Keratinocyte (primary cell): ENCODE measurements at regions not wholly inside any gene's neighbourhood (a gene's known extent, or its start where the extent isn't known, plus 50 kb on each side); places are given as distances from the start of the nearest gene placed in this dataset.

Experiments
- CTCF ChIP-seq, 3 experiments: IDR thresholded peaks in 1 of 3; conservative IDR thresholded peaks in 1 of 3; optimal IDR thresholded peaks in 1 of 3; 2 replicates in 2 of 3; 3 replicates in 1 of 3; pipeline versions ENCODE3 to v1.5.1; 2011; ENCODE audit warnings: low read length in 3 of 3, mild to moderate bottlenecking in 3 of 3, moderate library complexity in 2 of 3, control low read depth in 1 of 3, inconsistent platforms in 1 of 3; ENCODE audit not compliant: insufficient read depth in 2 of 3; ENCODE audit errors: extremely low read depth in 1 of 3
- EZH2 ChIP-seq: IDR thresholded peaks from one replicate; pipeline ENCODE4 v1.6.1; 2012; ENCODE audit warnings: inconsistent platforms, mild to moderate bottlenecking, low read length, moderate library complexity

- no peak for TF ChIP-seq CTCF (optimal IDR thresholded peaks at IDR 0.05 in 1 of 3, IDR thresholded peaks at IDR 0.05 in 1 of 3, conservative IDR thresholded peaks at IDR 0.05 in 1 of 3; ENCODE audit: extremely low read depth in 1 of 3, insufficient read depth in 2 of 3, low read length in 3 of 3)
- TF ChIP-seq EZH2, result no peak
These were observed 419.1 kb downstream of the NPIPA8 start for GRCh38 chr16:17917316-17918019.
